Sigmoid colon (tissue), 6 donors: ENCODE measurements at regions not wholly inside any gene's neighbourhood (a gene's known extent, or its start where the extent isn't known, plus 50 kb on each side); places are given as distances from the start of the nearest gene placed in this dataset.

Experiments
- DNase-seq: peaks from one replicate; pipeline ENCODE4 v3.0.0-alpha.2; 2019
- H3K27ac ChIP-seq, 4 donors: fragments of 200-600 bp; sonication (generic); one replicate each; pipeline ENCODE4 v1.5.1; 2016 to 2019; ENCODE audit warnings: mild to moderate bottlenecking in 1 of 4
- H3K27me3 ChIP-seq, 3 donors: fragments of 200-600 bp; sonication (generic); one replicate each; pipeline ENCODE4 v1.5.1; 2019; ENCODE audit warnings: mild to moderate bottlenecking in 1 of 3
- H3K36me3 ChIP-seq, 4 donors: fragments of 200-600 bp; sonication (generic); one replicate each; pipeline ENCODE4 v1.5.1; 2016 to 2019
- H3K4me1 ChIP-seq, 4 donors: fragments of 200-600 bp; sonication (generic); one replicate each; pipeline ENCODE4 v1.5.1; 2017 to 2019
- H3K4me3 ChIP-seq, 4 donors: fragments of 200-600 bp; sonication (generic); one replicate each; pipeline ENCODE4 v1.5.1; 2017 to 2019; ENCODE audit warnings: mild to moderate bottlenecking in 2 of 4, moderate library complexity in 1 of 4
- H3K9me3 ChIP-seq, 4 donors: fragments of 200-600 bp in 3 of 4; sonication (generic) in 3 of 4; one replicate each; pipeline versions ENCODE4 v1.5.1 to v1.6.1; 2013 to 2019
- CTCF ChIP-seq, 4 experiments: fragments of 450-650 bp in 3 of 4; fragments of 200-600 bp in 1 of 4; IDR thresholded peaks; one replicate each; pipeline ENCODE4 v1.5.1; 2016 to 2019; ENCODE audit warnings: antibody characterized with exemption in 4 of 4, mild to moderate bottlenecking in 3 of 4, moderate library complexity in 2 of 4
- EP300 ChIP-seq, 4 donors: sonication (generic); formaldehyde crosslinking; IDR thresholded peaks; one replicate each; pipeline ENCODE4 v1.6.1; 2017; ENCODE audit warnings: antibody characterized with exemption in 4 of 4
- POLR2A ChIP-seq, 2 donors: fragments of 450-650 bp; IDR thresholded peaks; one replicate each; pipeline ENCODE4 v1.6.1; 2016; ENCODE audit warnings: antibody characterized with exemption in 2 of 2, mild to moderate bottlenecking in 2 of 2, moderate library complexity in 2 of 2
- POLR2AphosphoS5 ChIP-seq, 4 donors: sonication (generic); formaldehyde crosslinking; IDR thresholded peaks; one replicate each; pipeline ENCODE4 v1.6.1; 2017; ENCODE audit warnings: antibody characterized with exemption in 4 of 4
- WGBS, 2 donors: extraction: QIAGEN DNeasy Blood & Tissue Kit; methylation state at CpG; one replicate each; pipeline ENCODE4 v1.1.7; 2013; 5-methylcytosine and 5-hydroxymethylcytosine counted together
- intact Hi-C: fragments of 100-400 bp; cut with DNase I; formaldehyde crosslinking; loops from one replicate; pipeline ENCODE4 v1.15.1; 2023
- small RNA-seq, 3 donors: library from RNA; depleted of rRNA; stranded (forward); fragments of <200 nt; gene quantifications; one replicate each; pipeline ENCODE3, GENCODE V24; 2016
- donor health status: healthy with polysubstance abuse.
- donor health status: healthy.

- 56 to 75% methylated on average over 4 of the region's 4 CpGs for WGBS, 2 donors
- no peaks in the 10 kb centered on the region for H3K27me3 ChIP-seq
- TF ChIP-seq CTCF (IDR thresholded peaks at IDR 0.05) (no peak), POLR2AphosphoS5 (IDR thresholded peaks at IDR 0.05) (no peak), POLR2A (IDR thresholded peaks at IDR 0.05) (no peak), EP300 (IDR thresholded peaks at IDR 0.05) (no peak)
- intact Hi-C loops, result no loop called here
- H3K4me1 ChIP-seq, result no peaks in the 10 kb centered on the region
- no peak for DNase-seq
- H3K36me3 ChIP-seq, result no peaks in the 10 kb centered on the region
- peaks cover 0 to 4% (median 2%) of the 10 kb centered on the region in 4 donors for H3K9me3 ChIP-seq
- H3K27ac ChIP-seq, result no peak overlapping the region
- no peak overlapping the region for H3K4me3 ChIP-seq
These were observed 52.3 kb upstream of the ROBO1 start for GRCh38 chr3:79820089-79820488.

GRCh38 chr3:79818015-79818414, 50.2 kb upstream of the ROBO1 start:
- H3K4me3 ChIP-seq, result no peak overlapping the region
- intact Hi-C loops, result no loop called here
- H3K27ac ChIP-seq, result no peak overlapping the region
- no peaks in the 10 kb centered on the region for H3K27me3 ChIP-seq
- no peak for TF ChIP-seq CTCF (IDR thresholded peaks at IDR 0.05)
- no peak for TF ChIP-seq POLR2A (IDR thresholded peaks at IDR 0.05)
- no peak for TF ChIP-seq POLR2AphosphoS5 (IDR thresholded peaks at IDR 0.05)
- no peak for TF ChIP-seq EP300 (IDR thresholded peaks at IDR 0.05)
- H3K36me3 ChIP-seq, result no peaks in the 10 kb centered on the region
- H3K4me1 ChIP-seq, result no peaks in the 10 kb centered on the region
- DNase-seq, result no peak
- 80 to 81% methylated on average over 1 of the region's 1 CpG for WGBS, 2 donors
- peaks cover 0 to 4% (median 2%) of the 10 kb centered on the region in 4 donors for H3K9me3 ChIP-seq

Small RNA genes in the stretch of these regions (small RNA-seq; reads per million reads assigned to genes)
- 0 reads per million in 3 donors for gene AC108740.1
